GM23248 (cell line): ENCODE measurements at regions not wholly inside any gene's neighbourhood (a gene's known extent, or its start where the extent isn't known, plus 50 kb on each side); places are given as distances from the start of the nearest gene placed in this dataset.
A peak's percentile ranks its signal among the peaks of the same experiment; 100 is the strongest.

Experiments
- DNase-seq: peaks from one replicate; pipeline ENCODE4 v3.0.0-alpha.2; 2015
- H2AFZ ChIP-seq: fragments of 200-600 bp; sonication (generic); 2 replicates; pipeline ENCODE4 v1.6.1; 2016; ENCODE audit warnings: antibody characterized with exemption
- H3F3A ChIP-seq: fragments of 200-600 bp; sonication (generic); 2 replicates; pipeline ENCODE4 v1.6.1; 2016; ENCODE audit warnings: mild to moderate bottlenecking, antibody characterized with exemption, mixed run types; ENCODE audit not compliant: insufficient read depth
- H3K27ac ChIP-seq: fragments of 200-600 bp; sonication (generic); 2 replicates; pipeline ENCODE4 v1.5.1; 2016; ENCODE audit warnings: mild to moderate bottlenecking
- H3K27me3 ChIP-seq: fragments of 200-600 bp; sonication (generic); replicated peaks from 2 replicates; pipeline ENCODE4 v1.6.1; 2016; ENCODE audit warnings: mild to moderate bottlenecking; ENCODE audit not compliant: insufficient read depth
- H3K36me3 ChIP-seq: fragments of 200-600 bp; sonication (generic); 2 replicates; pipeline ENCODE4 v1.6.1; 2016; ENCODE audit warnings: low read depth, mild to moderate bottlenecking
- H3K4me1 ChIP-seq: fragments of 200-600 bp; sonication (generic); 2 replicates; pipeline ENCODE4 v1.6.1; 2016; ENCODE audit warnings: mild to moderate bottlenecking; ENCODE audit not compliant: insufficient read depth
- H3K4me2 ChIP-seq: fragments of 200-600 bp; sonication (generic); one replicate; pipeline ENCODE4 v1.6.1; 2016; ENCODE audit warnings: mild to moderate bottlenecking; ENCODE audit not compliant: unreplicated experiment
- H3K4me3 ChIP-seq: fragments of 200-600 bp; sonication (generic); 2 replicates; pipeline ENCODE4 v1.5.1; 2016; ENCODE audit warnings: mild to moderate bottlenecking
- H3K79me2 ChIP-seq: fragments of 200-600 bp; sonication (generic); 2 replicates; pipeline ENCODE4 v1.6.1; 2016; ENCODE audit warnings: mild to moderate bottlenecking; ENCODE audit not compliant: insufficient read depth
- H3K9ac ChIP-seq: fragments of 200-600 bp; sonication (generic); 2 replicates; pipeline ENCODE4 v1.6.1; 2016; ENCODE audit warnings: mild to moderate bottlenecking
- H3K9me2 ChIP-seq: fragments of 200-600 bp; sonication (generic); 2 replicates; pipeline ENCODE4 v1.6.1; 2016; ENCODE audit warnings: mixed run types, mild to moderate bottlenecking, moderate library complexity; ENCODE audit not compliant: insufficient read depth
- H3K9me3 ChIP-seq: fragments of 200-600 bp; sonication (generic); one replicate; pipeline ENCODE4 v1.6.1; 2017; ENCODE audit warnings: low read depth
- H4K20me1 ChIP-seq: fragments of 200-600 bp; sonication (generic); 2 replicates; pipeline ENCODE4 v1.6.0; 2016; ENCODE audit not compliant: insufficient read depth
- EZH2 ChIP-seq: fragments of 200-600 bp; sonication (generic); IDR thresholded peaks from 2 replicates; pipeline ENCODE4 v1.6.1; 2018; ENCODE audit warnings: antibody characterized with exemption, mild to moderate bottlenecking; ENCODE audit not compliant: insufficient read depth, poor library complexity, severe bottlenecking
- EZH2phosphoT487 ChIP-seq: fragments of 200-600 bp; sonication (generic); IDR thresholded peaks from 2 replicates; pipeline ENCODE4 v1.6.1; 2018; ENCODE audit warnings: antibody characterized with exemption, moderate library complexity, mild to moderate bottlenecking, low read depth; ENCODE audit not compliant: insufficient read depth
- WGBS, 2 experiments: methylation state at CpG; one replicate each; pipeline ENCODE4 v1.1.6; 2015 to 2017; ENCODE audit warnings: low lambda C conversion rate in 2 of 2, low coverage in 1 of 2; ENCODE audit errors: missing lambda C conversion rate in 2 of 2; 5-methylcytosine and 5-hydroxymethylcytosine counted together
- in situ Hi-C: fragments of 300-500 bp; cut with MboI; formaldehyde crosslinking; loops from 2 replicates; pipeline ENCODE4 v1.15.0; 2020

DNA sequence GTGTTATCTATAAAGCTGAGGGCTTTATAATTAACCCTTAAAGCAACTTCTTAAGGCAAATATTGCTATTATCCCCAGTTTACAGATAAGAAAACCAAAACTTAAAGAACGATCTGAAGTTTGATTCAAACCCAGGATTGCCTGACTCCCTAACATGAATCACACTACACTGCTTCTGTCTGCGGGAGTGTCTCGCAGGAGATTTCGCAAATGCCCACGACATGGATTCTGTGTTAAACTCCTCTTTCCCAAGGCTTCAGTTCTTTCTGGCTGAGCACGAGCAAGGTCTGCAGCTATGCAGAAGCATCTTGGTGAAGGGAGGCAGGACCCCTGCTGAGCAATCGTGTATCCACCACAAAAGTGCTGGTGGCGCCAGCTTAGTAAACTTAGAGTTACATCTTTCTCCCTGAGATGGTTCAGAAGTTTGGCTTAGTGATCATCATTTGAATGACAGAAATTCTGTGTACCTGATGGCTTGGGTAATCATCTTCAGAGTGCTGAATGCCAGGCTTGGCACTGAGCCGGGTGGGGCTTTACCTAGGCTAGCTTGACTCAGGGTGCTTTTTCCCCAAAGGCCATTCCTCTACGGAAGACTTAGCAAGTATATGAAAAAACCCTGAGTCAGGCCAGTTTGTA, 81.4 kb upstream of the PIK3R1 start:
- Histone ChIP-seq H3K4me2 (no peak overlapping the region), H3K36me3 (no peaks in the 10 kb centered on the region), H3K9me2 (no peaks in the 10 kb centered on the region; the same call in 1 of the 2 replicates), H3K9ac (no peak overlapping the region), H3K9me3 (no peaks in the 10 kb centered on the region), H3K4me1 (peaks cover 17% of the 10 kb centered on the region), H2AFZ (no peak overlapping the region), H3K27me3 (no peaks in the 10 kb centered on the region), H3K27ac (no peak overlapping the region), H3F3A (peaks cover 15% of the 10 kb centered on the region), H3K79me2 (no peaks in the 10 kb centered on the region), H3K4me3 (no peak overlapping the region), H4K20me1 (no peaks in the 10 kb centered on the region)
- no peak for DNase-seq
- 85 to 87% methylated on average over 10 of the region's 10 CpGs for WGBS, 2 experiments
- no peak for TF ChIP-seq EZH2phosphoT487
- no peak for TF ChIP-seq EZH2
- in situ Hi-C loops = no loop called here

DNA sequence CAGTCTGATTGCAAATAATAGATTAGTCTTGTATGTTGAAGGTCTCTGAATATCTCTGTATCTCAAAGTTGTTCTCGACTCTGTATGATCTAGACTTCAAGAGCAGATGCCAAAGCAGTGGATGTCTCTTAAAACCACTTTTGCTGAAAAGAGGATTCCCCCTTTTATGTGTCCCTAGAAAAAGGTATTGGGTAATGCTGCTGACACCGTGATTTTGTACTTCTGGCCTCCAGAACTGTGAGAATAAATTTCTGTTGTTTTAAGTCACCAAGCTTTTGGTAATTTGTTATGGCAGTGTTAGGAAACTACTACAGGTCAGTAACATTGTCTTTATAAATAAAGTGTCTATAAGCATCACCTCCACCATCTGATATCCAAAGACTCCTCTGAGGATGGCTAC, 85.3 kb upstream of the PIK3R1 start:
- H3K79me2 ChIP-seq = no peaks in the 10 kb centered on the region
- H3K36me3 ChIP-seq = no peaks in the 10 kb centered on the region
- no peak overlapping the region for H3K4me2 ChIP-seq
- H4K20me1 ChIP-seq = no peaks in the 10 kb centered on the region
- no peak overlapping the region for H3K4me3 ChIP-seq
- TF ChIP-seq EZH2 (no peak), EZH2phosphoT487 (no peak)
- no peaks in the 10 kb centered on the region for H3K9me2 ChIP-seq
- 60 to 62% methylated on average over 2 of the region's 2 CpGs for WGBS, 2 experiments
- H3K27ac ChIP-seq = no peak overlapping the region
- H3K9ac ChIP-seq = no peak overlapping the region
- no peaks in the 10 kb centered on the region for H3F3A ChIP-seq
- no peaks in the 10 kb centered on the region for H3K27me3 ChIP-seq
- H3K4me1 ChIP-seq = no peaks in the 10 kb centered on the region
- H2AFZ ChIP-seq = no peak overlapping the region
- in situ Hi-C loops = no loop called here
- no peaks in the 10 kb centered on the region for H3K9me3 ChIP-seq
- no peak for DNase-seq

DNA sequence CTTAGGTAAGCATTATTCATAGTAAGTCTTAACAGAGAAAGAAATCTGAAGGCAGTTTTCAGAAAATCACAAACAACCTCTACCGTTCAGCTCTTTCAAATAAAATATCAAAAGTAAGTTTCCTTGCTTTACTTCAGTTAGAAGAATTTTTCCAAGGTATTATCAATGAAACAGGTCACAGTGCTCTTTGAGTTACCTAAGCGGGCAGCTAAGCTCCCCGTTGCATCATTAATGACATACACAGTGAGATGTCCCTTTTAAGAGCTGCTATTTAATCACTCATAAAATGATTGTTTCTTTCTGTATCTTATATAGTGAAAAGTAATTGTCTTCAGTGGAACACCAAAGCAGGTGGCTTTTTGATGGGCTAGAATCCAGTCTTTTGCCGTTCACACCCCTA, 86.2 kb upstream of the PIK3R1 start:
- Histone ChIP-seq H3K9ac (no peak overlapping the region), H2AFZ (no peak overlapping the region), H3K4me3 (no peak overlapping the region), H3K4me1 (no peaks in the 10 kb centered on the region), H4K20me1 (no peaks in the 10 kb centered on the region), H3K36me3 (no peaks in the 10 kb centered on the region), H3F3A (no peaks in the 10 kb centered on the region), H3K9me2 (no peaks in the 10 kb centered on the region), H3K27ac (no peak overlapping the region), H3K9me3 (no peaks in the 10 kb centered on the region), H3K79me2 (no peaks in the 10 kb centered on the region), H3K4me2 (no peak overlapping the region), H3K27me3 (no peaks in the 10 kb centered on the region)
- in situ Hi-C loops = no loop called here
- WGBS, 2 experiments = 72 to 74% methylated on average over 4 of the region's 4 CpGs
- no peak for DNase-seq
- TF ChIP-seq EZH2 (no peak), EZH2phosphoT487 (no peak)

DNA sequence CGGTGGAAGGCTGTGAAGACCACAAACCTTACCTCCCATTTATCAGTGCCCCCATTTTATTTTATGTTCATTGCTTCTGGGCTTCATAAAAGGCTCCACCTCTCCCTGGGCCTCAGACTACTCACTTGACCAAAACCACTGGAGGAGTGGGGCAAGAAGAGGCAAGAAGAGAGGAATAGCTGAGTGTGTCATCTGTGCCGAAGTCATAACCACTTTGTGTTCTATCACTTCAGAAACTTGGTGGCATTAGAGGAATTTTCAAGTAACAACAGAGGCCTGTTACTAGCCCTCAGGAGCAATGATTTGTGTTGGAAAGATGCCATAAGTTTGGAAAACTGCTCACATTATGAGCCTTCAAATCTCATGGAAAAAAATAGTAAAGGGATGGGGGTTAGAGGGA, 88.7 kb upstream of the PIK3R1 start:
- DNase-seq = peak; percentile 36
- Histone ChIP-seq H3K36me3 (no peaks in the 10 kb centered on the region), H3K79me2 (no peaks in the 10 kb centered on the region), H4K20me1 (no peaks in the 10 kb centered on the region), H3K9me2 (no peaks in the 10 kb centered on the region), H2AFZ (no peak overlapping the region), H3F3A (no peaks in the 10 kb centered on the region), H3K4me1 (no peaks in the 10 kb centered on the region), H3K4me3 (no peak overlapping the region), H3K4me2 (no peak overlapping the region), H3K9ac (no peak overlapping the region), H3K27ac (no peak overlapping the region), H3K9me3 (no peaks in the 10 kb centered on the region), H3K27me3 (no peaks in the 10 kb centered on the region)
- 78 to 80% methylated on average over 2 of the region's 2 CpGs for WGBS, 2 experiments
- TF ChIP-seq EZH2 = no peak
- TF ChIP-seq EZH2phosphoT487 = no peak
- in situ Hi-C loops = no loop called here
